Superior temporal gyrus (tissue), 1 donor: ENCODE measurements at regions not wholly inside any gene's neighbourhood (a gene's known extent, or its start where the extent isn't known, plus 50 kb on each side); places are given as distances from the start of the nearest gene placed in this dataset.
"Not testable (repeated sequence)": the region's sequence is repeated elsewhere in the genome, so short reads cannot be mapped to it uniquely, and the experiment has no call there.

Source experiments
- DNase-seq: peaks from one replicate; pipeline ENCODE4 v3.0.0-alpha.2; 2016; ENCODE audit errors: extremely low spot score

GRCh38 chr10:38362514-38362913 is 268.4 kb downstream of the ZNF37A start:
- DNase-seq, result not testable (repeated sequence)

GRCh38 chr10:38364073-38364472 is 269.9 kb downstream of the ZNF37A start:
- not testable (repeated sequence) for DNase-seq

GRCh38 chr10:38365917-38366316 is 271.8 kb downstream of the ZNF37A start:
- peak; percentile 76 for DNase-seq

- not testable (repeated sequence) for DNase-seq
Measured at GRCh38 chr10:38383800-38384199, 289.7 kb downstream of the ZNF37A start.

GRCh38 chr10:38386869-38387268 is 292.7 kb downstream of the ZNF37A start:
- DNase-seq, result not testable (repeated sequence)

GRCh38 chr10:38390725-38391124 is 296.6 kb downstream of the ZNF37A start:
- DNase-seq, result not testable (repeated sequence)

GRCh38 chr10:38395465-38395864 is 301.3 kb downstream of the ZNF37A start:
- DNase-seq, result not testable (repeated sequence)

GRCh38 chr10:38396178-38396954 is 302.2 kb downstream of the ZNF37A start:
- not testable (repeated sequence) for DNase-seq

GRCh38 chr10:38401565-38401964 is 307.4 kb downstream of the ZNF37A start:
- DNase-seq, result not testable (repeated sequence)

- peak; percentile 93 for DNase-seq
Measured at GRCh38 chr10:38402442-38403346, 308.6 kb downstream of the ZNF37A start.

GRCh38 chr10:38403347-38404117 is 309.4 kb downstream of the ZNF37A start:
- not testable (repeated sequence) for DNase-seq

- not testable (repeated sequence) for DNase-seq
Measured at GRCh38 chr10:38423634-38424033, 329.5 kb downstream of the ZNF37A start.

GRCh38 chr10:38430242-38430641 is 336.1 kb downstream of the ZNF37A start:
- DNase-seq, result not testable (repeated sequence)

GRCh38 chr10:38437359-38437758 is 343.2 kb downstream of the ZNF37A start:
- DNase-seq, result not testable (repeated sequence)

- DNase-seq, result not testable (repeated sequence)
Measured at GRCh38 chr10:38448614-38449355, 354.6 kb downstream of the ZNF37A start.

GRCh38 chr10:38449618-38450017 is 355.5 kb downstream of the ZNF37A start:
- not testable (repeated sequence) for DNase-seq

GRCh38 chr10:38450372-38451057 is 356.4 kb downstream of the ZNF37A start:
- DNase-seq, result not testable (repeated sequence)

GRCh38 chr10:38451306-38451967 is 357.3 kb downstream of the ZNF37A start:
- not testable (repeated sequence) for DNase-seq
